ENCODE measurements at regions not wholly inside any gene's neighbourhood (a gene's known extent, or its start where the extent isn't known, plus 50 kb on each side); places are given as distances from the start of the nearest gene placed in this dataset.

GRCh38 chr12:115216301-115216700, 532.3 kb upstream of the TBX3 start:
- no peak for FAIRE-seq
- Histone ChIP-seq H3K4me3 (no peak overlapping the region), H3K9ac (ENCODE audit: insufficient read depth in 1 of 2, low read depth in 2 of 2, low read length in 2 of 2) (no peak overlapping the region), H3K27me3 (ENCODE audit: control insufficient read depth in 2 of 2, insufficient read depth in 2 of 2, low read length in 2 of 2) (no peaks in the 10 kb centered on the region; a peak in 1 of 5 replicates), H3K27ac (ENCODE audit: extremely low read depth, low read depth, low read length) (no peak overlapping the region), H3K4me1 (replicated peaks in 1 of 2; ENCODE audit: control insufficient read depth in 2 of 2, insufficient read depth in 2 of 2, low read length in 2 of 2) (no peaks in the 10 kb centered on the region), H3K79me2 (ENCODE audit: control insufficient read depth, insufficient read depth, low read length) (no peaks in the 10 kb centered on the region), H3K4me2 (ENCODE audit: insufficient read depth, low read length) (no peak overlapping the region), H3K36me3 (ENCODE audit: control insufficient read depth, insufficient read depth, low read length) (no peaks in the 10 kb centered on the region), H2AFZ (ENCODE audit: low read depth, low read length) (no peak overlapping the region), H3K9me3 (replicated peaks; ENCODE audit: control insufficient read depth, insufficient read depth, low read depth, low read length) (no peaks in the 10 kb centered on the region), H4K20me1 (replicated peaks; ENCODE audit: control insufficient read depth, insufficient read depth, low read length) (no peaks in the 10 kb centered on the region), H3K9me1 (ENCODE audit: control insufficient read depth, insufficient read depth, low read length) (no peaks in the 10 kb centered on the region)
- DNase-seq (ENCODE audit: extremely low read depth in 1 of 4, low spot score in 3 of 4) = no peak
- in situ Hi-C loops (cut with MboI) = no loop called here
- no TSS peak for BruUV-seq (replicated peaks)
- intact Hi-C loops (cut with micrococcal nuclease) = no loop called here
- ATAC-seq = no peak
- WGBS (ENCODE audit: insufficient coverage, low coverage, missing lambda C conversion rate) = 0% methylated on average over 5 of the region's 5 CpGs
- POLR2A ChIA-PET = no interaction called here
- CTCF ChIA-PET (ENCODE audit: low intra/inter-chr PET ratio) = interaction anchor here (0.6 kb wide), 1 partner anchor 25 kb away, joined by 3 read pairs; no protein-coding TSS in a partner anchor
- TF ChIP-seq POLR2G (IDR thresholded peaks at IDR 0.05; ENCODE audit: low read depth, low read length) (no peak), SMARCB1 (IDR thresholded peaks at IDR 0.05; ENCODE audit: insufficient read length, low read depth) (no peak), NFATC3 (IDR thresholded peaks at IDR 0.05) (no peak), HMG20A (CRISPR knock-in tag; conservative IDR thresholded peaks at IDR 0.05) (no peak), POLR2A (conservative IDR thresholded peaks at IDR 0.05) (no peak), CREB1 (IDR thresholded peaks at IDR 0.05) (no peak), CREB1 (CRISPR knock-in tag; IDR thresholded peaks at IDR 0.05) (no peak), SIX5 (IDR thresholded peaks at IDR 0.05; ENCODE audit: borderline replicate concordance in 1 of 2, insufficient read depth in 1 of 2, low read depth in 1 of 2, low read length in 2 of 2) (no peak), ZBTB17 (CRISPR knock-in tag; IDR thresholded peaks at IDR 0.05) (no peak), MCM5 (IDR thresholded peaks at IDR 0.05; ENCODE audit: low read depth) (no peak), ZNF124 (CRISPR knock-in tag; IDR thresholded peaks at IDR 0.05) (no peak), TAF9B (IDR thresholded peaks at IDR 0.05; ENCODE audit: partially characterized antibody) (no peak), POLR2B (IDR thresholded peaks at IDR 0.05; ENCODE audit: low read depth, partially characterized antibody) (no peak), ETV1 (tag; conservative IDR thresholded peaks at IDR 0.05; ENCODE audit: low read depth) (no peak)
- TF ChIP-seq, protein P1, sequence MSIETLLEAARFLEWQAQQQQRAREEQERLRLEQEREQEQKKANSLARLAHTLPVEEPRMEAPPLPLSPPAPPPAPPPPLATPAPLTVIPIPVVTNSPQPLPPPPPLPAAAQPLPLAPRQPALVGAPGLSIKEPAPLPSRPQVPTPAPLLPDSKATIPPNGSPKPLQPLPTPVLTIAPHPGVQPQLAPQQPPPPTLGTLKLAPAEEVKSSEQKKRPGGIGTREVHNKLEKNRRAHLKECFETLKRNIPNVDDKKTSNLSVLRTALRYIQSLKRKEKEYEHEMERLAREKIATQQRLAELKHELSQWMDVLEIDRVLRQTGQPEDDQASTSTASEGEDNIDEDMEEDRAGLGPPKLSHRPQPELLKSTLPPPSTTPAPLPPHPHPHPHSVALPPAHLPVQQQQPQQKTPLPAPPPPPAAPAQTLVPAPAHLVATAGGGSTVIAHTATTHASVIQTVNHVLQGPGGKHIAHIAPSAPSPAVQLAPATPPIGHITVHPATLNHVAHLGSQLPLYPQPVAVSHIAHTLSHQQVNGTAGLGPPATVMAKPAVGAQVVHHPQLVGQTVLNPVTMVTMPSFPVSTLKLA (conservative IDR thresholded peaks at IDR 0.05) = no peak
- TF ChIP-seq, protein P2, sequence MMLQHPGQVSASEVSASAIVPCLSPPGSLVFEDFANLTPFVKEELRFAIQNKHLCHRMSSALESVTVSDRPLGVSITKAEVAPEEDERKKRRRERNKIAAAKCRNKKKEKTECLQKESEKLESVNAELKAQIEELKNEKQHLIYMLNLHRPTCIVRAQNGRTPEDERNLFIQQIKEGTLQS (IDR thresholded peaks at IDR 0.05) = no peak
- TF ChIP-seq, protein P2 (CRISPR knock-in tag; conservative IDR thresholded peaks at IDR 0.05) = no peak
- TF ChIP-seq, protein P3, sequence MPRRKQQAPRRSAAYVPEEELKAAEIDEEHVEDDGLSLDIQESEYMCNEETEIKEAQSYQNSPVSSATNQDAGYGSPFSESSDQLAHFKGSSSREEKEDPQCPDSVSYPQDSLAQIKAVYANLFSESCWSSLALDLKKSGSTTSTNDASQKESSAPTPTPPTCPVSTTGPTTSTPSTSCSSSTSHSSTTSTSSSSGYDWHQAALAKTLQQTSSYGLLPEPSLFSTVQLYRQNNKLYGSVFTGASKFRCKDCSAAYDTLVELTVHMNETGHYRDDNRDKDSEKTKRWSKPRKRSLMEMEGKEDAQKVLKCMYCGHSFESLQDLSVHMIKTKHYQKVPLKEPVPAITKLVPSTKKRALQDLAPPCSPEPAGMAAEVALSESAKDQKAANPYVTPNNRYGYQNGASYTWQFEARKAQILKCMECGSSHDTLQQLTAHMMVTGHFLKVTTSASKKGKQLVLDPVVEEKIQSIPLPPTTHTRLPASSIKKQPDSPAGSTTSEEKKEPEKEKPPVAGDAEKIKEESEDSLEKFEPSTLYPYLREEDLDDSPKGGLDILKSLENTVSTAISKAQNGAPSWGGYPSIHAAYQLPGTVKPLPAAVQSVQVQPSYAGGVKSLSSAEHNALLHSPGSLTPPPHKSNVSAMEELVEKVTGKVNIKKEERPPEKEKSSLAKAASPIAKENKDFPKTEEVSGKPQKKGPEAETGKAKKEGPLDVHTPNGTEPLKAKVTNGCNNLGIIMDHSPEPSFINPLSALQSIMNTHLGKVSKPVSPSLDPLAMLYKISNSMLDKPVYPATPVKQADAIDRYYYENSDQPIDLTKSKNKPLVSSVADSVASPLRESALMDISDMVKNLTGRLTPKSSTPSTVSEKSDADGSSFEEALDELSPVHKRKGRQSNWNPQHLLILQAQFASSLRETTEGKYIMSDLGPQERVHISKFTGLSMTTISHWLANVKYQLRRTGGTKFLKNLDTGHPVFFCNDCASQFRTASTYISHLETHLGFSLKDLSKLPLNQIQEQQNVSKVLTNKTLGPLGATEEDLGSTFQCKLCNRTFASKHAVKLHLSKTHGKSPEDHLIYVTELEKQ (CRISPR knock-in tag; IDR thresholded peaks at IDR 0.05) = no peak
- TF ChIP-seq, protein P4, sequence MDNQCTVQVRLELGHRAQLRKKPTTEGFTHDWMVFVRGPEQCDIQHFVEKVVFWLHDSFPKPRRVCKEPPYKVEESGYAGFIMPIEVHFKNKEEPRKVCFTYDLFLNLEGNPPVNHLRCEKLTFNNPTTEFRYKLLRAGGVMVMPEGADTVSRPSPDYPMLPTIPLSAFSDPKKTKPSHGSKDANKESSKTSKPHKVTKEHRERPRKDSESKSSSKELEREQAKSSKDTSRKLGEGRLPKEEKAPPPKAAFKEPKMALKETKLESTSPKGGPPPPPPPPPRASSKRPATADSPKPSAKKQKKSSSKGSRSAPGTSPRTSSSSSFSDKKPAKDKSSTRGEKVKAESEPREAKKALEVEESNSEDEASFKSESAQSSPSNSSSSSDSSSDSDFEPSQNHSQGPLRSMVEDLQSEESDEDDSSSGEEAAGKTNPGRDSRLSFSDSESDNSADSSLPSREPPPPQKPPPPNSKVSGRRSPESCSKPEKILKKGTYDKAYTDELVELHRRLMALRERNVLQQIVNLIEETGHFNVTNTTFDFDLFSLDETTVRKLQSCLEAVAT (IDR thresholded peaks at IDR 0.05) = no peak

Measured in K562 (cell line).